ENCODE measurements at regions not wholly inside any gene's neighbourhood (a gene's known extent, or its start where the extent isn't known, plus 50 kb on each side); places are given as distances from the start of the nearest gene placed in this dataset.

DNA sequence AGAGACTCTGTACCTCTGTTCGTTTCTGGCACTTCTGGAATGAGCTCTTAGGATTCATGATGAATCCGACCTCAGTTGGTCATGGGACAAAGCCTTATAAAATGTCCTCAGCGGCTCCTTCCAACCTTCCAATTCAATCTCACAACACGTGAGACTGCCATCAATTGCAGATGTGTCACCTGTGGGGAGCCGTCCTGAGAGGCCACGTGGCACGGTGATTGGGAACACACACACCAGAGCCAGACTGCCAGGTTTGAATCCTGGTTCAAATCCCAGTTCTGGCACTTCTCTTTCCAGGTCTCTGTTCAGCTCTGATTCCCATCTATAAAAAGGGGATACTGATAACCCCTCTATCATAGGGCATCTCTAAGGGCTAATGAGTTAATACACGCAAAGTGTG is 124.5 kb downstream of the ANKRD60 start:
- no peak overlapping the region for H3K9ac ChIP-seq (ENCODE audit: extremely low read depth, insufficient read length, low read length)
- no peak overlapping the region for H3K18ac ChIP-seq (ENCODE audit: insufficient read length, low read depth, low read length)
- H2BK12ac ChIP-seq (ENCODE audit: insufficient read length, low read depth, low read length): no peak overlapping the region
- H3K56ac ChIP-seq (ENCODE audit: insufficient read length, low read depth, low read length): no peak overlapping the region
- peaks cover 4 to 11% of the 10 kb centered on the region in 2 experiments; a peak in 3 of 4 replicates for H3K4me1 Mint-ChIP-seq
- H3K27me3 Mint-ChIP-seq (ENCODE audit: low read depth): peaks cover 17% of the 10 kb centered on the region
- no peak overlapping the region for H3K23ac ChIP-seq (ENCODE audit: insufficient read length, low read depth, low read length)
- no peaks in the 10 kb centered on the region for H3K79me2 ChIP-seq (ENCODE audit: insufficient read depth, low read length)
- H2BK15ac ChIP-seq (ENCODE audit: low read depth, low read length): no peak overlapping the region
- H3K4me2 ChIP-seq (ENCODE audit: insufficient read depth, insufficient read length, low read length): no peak overlapping the region
- no peak overlapping the region for H2BK5ac ChIP-seq (ENCODE audit: insufficient read length, low read length)
- H2BK20ac ChIP-seq (ENCODE audit: low read depth, low read length, poor library complexity, severe bottlenecking): no peak overlapping the region
- no peak overlapping the region for H3K27ac ChIP-seq (ENCODE audit: insufficient read length, low read depth, low read length)
- no peaks in the 10 kb centered on the region for H3K79me1 ChIP-seq (ENCODE audit: insufficient read depth, low read depth, low read length, poor library complexity, severe bottlenecking)
- H3K9me3 Mint-ChIP-seq: peaks cover 0 to 4% of the 10 kb centered on the region in 2 experiments; a peak in 2 of 5 replicates
- no peak overlapping the region for H2AFZ ChIP-seq (ENCODE audit: low read length)
- no peaks in the 10 kb centered on the region for H4K20me1 ChIP-seq (ENCODE audit: control insufficient read depth, insufficient read depth, insufficient read length)
- no peaks in the 10 kb centered on the region; a peak in 2 of 7 replicates for H3K36me3 Mint-ChIP-seq (ENCODE audit: insufficient read depth in 1 of 3, low read depth in 3 of 3)
- no peaks in the 10 kb centered on the region for H3K23me2 ChIP-seq (ENCODE audit: insufficient read length, low read depth, low read length, poor library complexity, severe bottlenecking)
- no peak overlapping the region for H2BK120ac ChIP-seq (ENCODE audit: low read depth, low read length, poor library complexity, severe bottlenecking)
- no peak overlapping the region for H3K4me3 Mint-ChIP-seq
- H3K27ac Mint-ChIP-seq: no peak overlapping the region
- no peak overlapping the region for H3K4ac ChIP-seq (ENCODE audit: low read depth, low read length)
- TF ChIP-seq, protein P1, sequence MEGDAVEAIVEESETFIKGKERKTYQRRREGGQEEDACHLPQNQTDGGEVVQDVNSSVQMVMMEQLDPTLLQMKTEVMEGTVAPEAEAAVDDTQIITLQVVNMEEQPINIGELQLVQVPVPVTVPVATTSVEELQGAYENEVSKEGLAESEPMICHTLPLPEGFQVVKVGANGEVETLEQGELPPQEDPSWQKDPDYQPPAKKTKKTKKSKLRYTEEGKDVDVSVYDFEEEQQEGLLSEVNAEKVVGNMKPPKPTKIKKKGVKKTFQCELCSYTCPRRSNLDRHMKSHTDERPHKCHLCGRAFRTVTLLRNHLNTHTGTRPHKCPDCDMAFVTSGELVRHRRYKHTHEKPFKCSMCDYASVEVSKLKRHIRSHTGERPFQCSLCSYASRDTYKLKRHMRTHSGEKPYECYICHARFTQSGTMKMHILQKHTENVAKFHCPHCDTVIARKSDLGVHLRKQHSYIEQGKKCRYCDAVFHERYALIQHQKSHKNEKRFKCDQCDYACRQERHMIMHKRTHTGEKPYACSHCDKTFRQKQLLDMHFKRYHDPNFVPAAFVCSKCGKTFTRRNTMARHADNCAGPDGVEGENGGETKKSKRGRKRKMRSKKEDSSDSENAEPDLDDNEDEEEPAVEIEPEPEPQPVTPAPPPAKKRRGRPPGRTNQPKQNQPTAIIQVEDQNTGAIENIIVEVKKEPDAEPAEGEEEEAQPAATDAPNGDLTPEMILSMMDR (conservative IDR thresholded peaks at IDR 0.05): no peak
- H4K8ac ChIP-seq (replicated peaks; ENCODE audit: insufficient read length, low read depth, low read length): no peak overlapping the region
- no peak overlapping the region for H3K14ac ChIP-seq (ENCODE audit: insufficient read depth, low read length)
- H3K9me3 ChIP-seq (ENCODE audit: control insufficient read depth, low read depth, low read length): no peaks in the 10 kb centered on the region
- no peak overlapping the region for H4K5ac ChIP-seq (ENCODE audit: insufficient read length, low read depth, low read length)
- H3K4me1 ChIP-seq (ENCODE audit: insufficient read depth, low read length): no peaks in the 10 kb centered on the region
- H4K91ac ChIP-seq (ENCODE audit: insufficient read length, low read depth, low read length): no peak overlapping the region
- H3K27me3 ChIP-seq (ENCODE audit: insufficient read depth, low read length): no peaks in the 10 kb centered on the region
- no peak for DNase-seq
- H3T11ph ChIP-seq (ENCODE audit: low read length): no peak overlapping the region
- H2AK5ac ChIP-seq (ENCODE audit: insufficient read length, low read length): no peak overlapping the region
- WGBS (ENCODE audit: extremely low coverage, insufficient read length, low lambda C conversion rate): no CpG with 5 or more reads among the region's 8 CpGs
